ENCODE measurements at regions not wholly inside any gene's neighbourhood (a gene's known extent, or its start where the extent isn't known, plus 50 kb on each side); places are given as distances from the start of the nearest gene placed in this dataset.

DNA sequence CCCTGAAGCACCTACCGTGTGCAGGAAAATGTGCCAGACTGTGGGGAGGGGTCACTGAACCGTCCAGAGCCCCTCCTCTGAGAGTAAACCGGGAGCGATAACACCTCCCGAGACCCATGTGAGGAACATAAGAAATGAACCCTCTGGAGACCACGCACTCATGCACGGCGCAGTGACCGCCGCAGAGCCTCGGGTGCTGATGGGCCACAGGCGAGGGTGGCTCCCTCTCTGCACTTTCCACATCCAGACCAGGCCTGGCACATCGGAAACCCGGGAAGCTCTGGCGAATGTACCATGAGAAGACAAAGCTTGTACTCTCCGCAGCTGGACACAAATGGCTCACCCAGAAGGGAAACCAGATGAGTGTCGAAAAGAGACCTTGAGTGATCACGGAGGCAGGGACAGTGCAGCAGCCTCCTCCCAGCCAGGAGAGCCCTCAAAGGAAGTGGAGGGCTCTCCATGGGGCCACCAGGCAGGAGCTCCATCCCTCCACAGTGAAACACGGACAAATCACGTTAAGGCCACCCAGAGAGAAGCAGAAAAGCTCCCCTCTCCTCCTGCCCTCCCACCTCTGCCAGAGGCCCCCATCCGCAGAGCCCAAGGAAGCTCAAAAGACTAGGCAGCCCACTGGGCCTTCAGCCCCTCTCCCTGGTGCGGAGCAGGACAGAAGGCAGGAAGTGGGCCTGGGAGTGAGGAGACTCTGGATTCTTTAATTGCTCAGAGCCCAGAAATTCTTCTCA is 178.1 kb upstream of the PPP2R2D start:
- no peak overlapping the region for H3K4me3 ChIP-seq
- peak; percentile 64 for DNase-seq (ENCODE audit: low spot score)
- H3K27ac ChIP-seq, result no peak overlapping the region
- TF ChIP-seq, protein P1, sequence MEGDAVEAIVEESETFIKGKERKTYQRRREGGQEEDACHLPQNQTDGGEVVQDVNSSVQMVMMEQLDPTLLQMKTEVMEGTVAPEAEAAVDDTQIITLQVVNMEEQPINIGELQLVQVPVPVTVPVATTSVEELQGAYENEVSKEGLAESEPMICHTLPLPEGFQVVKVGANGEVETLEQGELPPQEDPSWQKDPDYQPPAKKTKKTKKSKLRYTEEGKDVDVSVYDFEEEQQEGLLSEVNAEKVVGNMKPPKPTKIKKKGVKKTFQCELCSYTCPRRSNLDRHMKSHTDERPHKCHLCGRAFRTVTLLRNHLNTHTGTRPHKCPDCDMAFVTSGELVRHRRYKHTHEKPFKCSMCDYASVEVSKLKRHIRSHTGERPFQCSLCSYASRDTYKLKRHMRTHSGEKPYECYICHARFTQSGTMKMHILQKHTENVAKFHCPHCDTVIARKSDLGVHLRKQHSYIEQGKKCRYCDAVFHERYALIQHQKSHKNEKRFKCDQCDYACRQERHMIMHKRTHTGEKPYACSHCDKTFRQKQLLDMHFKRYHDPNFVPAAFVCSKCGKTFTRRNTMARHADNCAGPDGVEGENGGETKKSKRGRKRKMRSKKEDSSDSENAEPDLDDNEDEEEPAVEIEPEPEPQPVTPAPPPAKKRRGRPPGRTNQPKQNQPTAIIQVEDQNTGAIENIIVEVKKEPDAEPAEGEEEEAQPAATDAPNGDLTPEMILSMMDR (IDR thresholded peaks at IDR 0.05), result no peak

DNA sequence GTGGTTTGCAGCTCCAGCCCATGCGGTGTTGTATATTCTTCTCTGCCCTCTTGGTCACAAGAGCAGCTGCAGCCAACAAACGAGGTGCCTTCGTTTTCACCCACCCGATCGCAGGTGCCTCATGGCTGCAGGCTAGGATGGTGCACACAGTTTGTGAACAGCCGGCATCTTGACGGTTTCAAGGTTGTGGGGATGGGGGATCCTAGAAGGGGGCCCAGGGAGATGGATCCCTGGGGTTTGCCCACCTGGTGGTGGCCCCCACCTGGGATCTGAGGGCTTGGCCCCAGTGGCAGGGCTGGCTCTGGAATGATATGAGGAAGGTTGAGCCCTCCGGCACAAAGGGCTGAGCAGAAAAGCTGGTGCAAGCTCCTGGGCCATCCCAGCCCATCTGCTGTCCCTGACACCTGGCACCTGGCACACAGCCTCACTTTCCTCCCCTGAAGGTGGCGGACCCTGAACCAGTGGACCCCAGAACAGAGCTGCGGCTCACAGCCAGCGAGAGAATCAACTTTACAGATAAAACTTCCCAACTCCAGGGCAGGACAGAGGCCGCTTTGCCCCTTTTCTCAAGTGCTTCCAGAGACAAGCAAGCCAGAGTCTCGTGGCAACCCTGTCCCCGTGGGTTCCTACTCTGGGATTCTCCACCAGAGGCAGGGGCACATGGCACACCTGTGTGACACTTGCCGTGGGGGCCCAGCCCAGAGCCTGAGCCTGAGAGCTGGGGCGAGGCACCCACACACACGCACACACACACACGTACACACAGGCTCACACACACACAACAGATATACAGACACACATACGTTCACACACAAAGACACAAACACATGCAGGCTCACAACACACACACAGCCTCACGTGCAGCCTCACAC is 177.3 kb upstream of the PPP2R2D start:
- H3K4me3 ChIP-seq, result no peak overlapping the region
- H3K27ac ChIP-seq, result no peak overlapping the region
- DNase-seq (ENCODE audit: low spot score), result peak; percentile 53
- TF ChIP-seq, protein P1 (IDR thresholded peaks at IDR 0.05), result no peak

DNA sequence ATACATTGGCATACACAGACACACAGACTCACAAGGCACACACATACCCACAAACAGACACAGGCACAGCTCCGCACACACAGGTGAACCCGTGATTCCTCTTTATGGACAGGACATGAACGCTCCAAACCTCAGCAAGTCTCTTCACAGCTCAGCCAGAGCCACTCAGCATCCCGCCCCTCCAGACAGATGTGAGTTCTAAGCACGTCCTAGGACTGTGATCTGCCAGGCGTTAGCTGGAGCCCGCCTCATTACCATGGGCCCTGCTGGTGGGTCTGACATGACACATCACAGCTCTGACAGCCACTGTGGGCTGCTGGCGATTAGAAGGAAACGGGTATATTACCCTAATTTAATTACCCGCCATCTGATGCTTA is 176.7 kb upstream of the PPP2R2D start:
- Histone ChIP-seq H3K4me3 (no peak overlapping the region), H3K27ac (no peak overlapping the region)
- DNase-seq (ENCODE audit: low spot score), result peak; percentile 47
- TF ChIP-seq, protein P1 (IDR thresholded peaks at IDR 0.05), result no peak

DNA sequence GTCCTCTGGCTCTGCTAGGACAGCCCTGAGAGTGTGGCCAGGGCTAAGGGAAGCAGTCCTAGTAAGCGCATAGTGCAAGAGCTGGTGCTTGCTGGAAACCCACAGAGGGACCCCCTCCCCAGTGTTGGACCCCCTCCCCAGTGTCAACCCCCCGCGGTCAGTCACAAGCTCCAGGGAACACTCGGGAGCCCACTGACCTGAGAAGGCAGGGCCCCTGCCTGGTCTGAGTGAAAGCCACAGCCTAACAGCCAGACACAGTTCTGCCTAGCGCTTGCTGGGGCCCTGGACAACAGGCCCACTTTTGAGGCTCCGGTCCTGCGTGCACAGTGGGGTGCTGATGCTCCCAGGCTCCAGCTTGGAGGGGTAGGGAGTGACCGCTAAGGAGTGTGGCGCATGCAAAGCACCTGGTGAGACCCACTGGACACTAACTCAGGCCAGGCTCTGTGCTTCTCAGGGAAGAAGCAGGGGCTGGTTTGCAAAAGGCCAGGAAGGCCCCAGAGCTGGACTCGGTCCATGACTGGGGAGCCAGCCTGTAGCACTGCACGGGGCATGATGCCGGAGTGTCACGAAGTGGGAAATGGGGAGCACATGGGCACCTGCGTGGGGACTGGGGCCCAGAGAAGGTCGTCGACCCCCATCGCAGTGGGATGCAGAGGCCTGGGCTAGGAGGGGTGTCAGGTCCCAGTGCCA is 175.8 kb upstream of the PPP2R2D start:
- Histone ChIP-seq H3K27ac (no peak overlapping the region), H3K4me3 (no peak overlapping the region)
- peak; percentile 63 for DNase-seq (ENCODE audit: low spot score)
- TF ChIP-seq, protein P1 (IDR thresholded peaks at IDR 0.05), result no peak

DNA sequence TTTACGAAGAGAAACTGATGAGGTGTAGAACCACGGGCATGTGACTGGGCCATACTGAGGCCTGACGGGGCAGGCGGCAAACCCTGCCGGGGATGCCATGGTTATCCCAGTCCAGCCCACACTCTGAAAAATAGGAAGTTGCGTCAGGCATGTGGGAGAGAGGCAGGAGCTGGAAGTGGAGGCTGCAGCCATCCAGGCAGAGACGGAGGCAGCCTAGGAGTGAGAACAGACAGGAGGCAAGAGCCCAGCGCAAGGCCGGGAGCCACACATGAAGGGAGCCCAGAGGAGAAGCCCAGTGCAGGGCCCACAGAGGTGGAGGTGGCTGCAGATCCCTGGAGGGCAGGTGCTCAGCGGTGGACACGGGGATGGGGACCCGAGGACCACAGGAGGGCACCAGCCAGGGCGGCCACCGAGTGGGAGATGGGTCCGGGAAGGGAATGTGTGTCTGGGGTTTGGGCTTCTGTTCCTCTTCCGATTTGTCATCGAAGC is 175.2 kb upstream of the PPP2R2D start:
- Histone ChIP-seq H3K4me3 (no peak overlapping the region), H3K27ac (no peak overlapping the region)
- TF ChIP-seq, protein P1 (IDR thresholded peaks at IDR 0.05), result no peak
- DNase-seq (ENCODE audit: low spot score), result peak; percentile 58

DNA sequence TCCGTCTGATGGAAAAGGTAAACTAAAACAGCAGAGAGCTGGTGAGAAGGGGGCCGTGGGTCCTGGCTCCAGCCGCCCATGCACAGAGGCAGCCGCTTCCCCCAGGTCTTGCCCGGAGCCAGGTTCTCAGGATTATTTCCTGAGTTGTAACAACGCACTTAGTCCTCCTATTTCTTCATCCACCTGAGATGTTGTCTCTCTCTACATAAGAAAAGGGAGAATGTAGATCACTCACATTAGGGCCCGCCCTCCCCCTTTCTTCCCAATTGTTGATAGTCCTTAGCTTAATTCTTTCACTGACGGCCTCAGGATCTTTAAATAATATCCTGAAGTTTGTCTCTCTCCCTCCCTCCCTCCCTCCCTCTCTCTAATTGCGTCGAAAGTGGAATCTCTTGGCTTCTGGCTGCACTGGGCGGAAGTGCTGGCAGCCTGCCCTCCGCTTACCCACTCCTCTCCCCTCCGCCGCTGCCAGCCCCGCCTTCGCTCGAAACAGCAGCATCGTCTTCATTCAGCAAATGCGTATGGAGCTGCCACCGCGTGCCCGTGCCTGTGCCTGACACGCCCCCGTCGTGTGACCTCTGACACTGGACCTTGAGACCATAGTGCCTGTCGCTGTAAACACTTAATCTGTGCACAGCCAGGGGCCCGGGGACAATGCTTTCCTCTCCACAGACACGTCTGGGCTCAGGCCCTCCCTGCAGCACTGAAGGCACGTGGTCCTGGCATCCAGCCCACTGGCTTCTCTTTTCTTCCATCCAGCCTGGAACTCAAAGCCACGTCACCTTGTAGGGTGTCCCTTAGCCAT is 174.5 kb upstream of the PPP2R2D start:
- DNase-seq (ENCODE audit: low spot score), result peak; percentile 43
- TF ChIP-seq, protein P1 (IDR thresholded peaks at IDR 0.05), result no peak
- no peak overlapping the region for H3K27ac ChIP-seq
- H3K4me3 ChIP-seq, result peak overlapping the region; percentile 50
